HTR-8/SVneo (cell line): ENCODE measurements at regions not wholly inside any gene's neighbourhood (a gene's known extent, or its start where the extent isn't known, plus 50 kb on each side); places are given as distances from the start of the nearest gene placed in this dataset.

Experiments
- DNase-seq: peaks from one replicate; pipeline ENCODE4 v3.0.0; 2011; ENCODE audit warnings: low spot score, mixed read lengths; ENCODE audit not compliant: insufficient read length
- FAIRE-seq: peaks from 2 replicates; lab custom pipeline; 2011; peaks lifted over from hg19 to GRCh38; lab: Jason Lieb, UNC

GRCh38 chr1:34582356-34582755 lies 172.5 kb upstream of the GJB5 start:
- FAIRE-seq (no peak), DNase-seq (no peak)

GRCh38 chr1:34587761-34588160 lies 167.1 kb upstream of the GJB5 start:
- FAIRE-seq (no peak), DNase-seq (no peak)

- DNase-seq (no peak), FAIRE-seq (no peak)
Observed at GRCh38 chr1:34590211-34590623, 164.6 kb upstream of the GJB5 start.

GRCh38 chr1:34591751-34592629 lies 162.9 kb upstream of the GJB5 start:
- no peak for FAIRE-seq

GRCh38 chr1:34597877-34598514 lies 156.9 kb upstream of the GJB5 start:
- peak; percentile 71 for DNase-seq
- FAIRE-seq, result no peak

More at GRCh38 chr1:34591751-34592629, 162.9 kb upstream of the GJB5 start:
- no peak for DNase-seq

- FAIRE-seq (no peak), DNase-seq (no peak)
Observed at GRCh38 chr1:34602907-34603306, 151.9 kb upstream of the GJB5 start.

GRCh38 chr1:34603594-34603993 lies 151.3 kb upstream of the GJB5 start:
- no peak for DNase-seq
- FAIRE-seq, result no peak

GRCh38 chr1:34606504-34606903 lies 148.3 kb upstream of the GJB5 start:
- no peak for DNase-seq
- FAIRE-seq, result no peak

GRCh38 chr1:34610063-34610462 lies 144.8 kb upstream of the GJB5 start:
- FAIRE-seq (no peak), DNase-seq (no peak)

- FAIRE-seq (no peak), DNase-seq (no peak)
Observed at GRCh38 chr1:34611571-34611970, 143.3 kb upstream of the GJB5 start.

GRCh38 chr1:34612091-34612827 lies 142.6 kb upstream of the GJB5 start:
- DNase-seq (no peak), FAIRE-seq (no peak)

- DNase-seq (no peak), FAIRE-seq (no peak)
Observed at GRCh38 chr1:34617321-34618118, 137.3 kb upstream of the GJB5 start.

GRCh38 chr1:34618381-34618780 lies 136.5 kb upstream of the GJB5 start:
- FAIRE-seq (no peak), DNase-seq (no peak)

GRCh38 chr1:34619256-34619655 lies 135.6 kb upstream of the GJB5 start:
- no peak for FAIRE-seq
- no peak for DNase-seq

GRCh38 chr1:34621916-34622315 lies 132.9 kb upstream of the GJB5 start:
- FAIRE-seq (no peak), DNase-seq (no peak)

GRCh38 chr1:34625521-34626015 lies 129.3 kb upstream of the GJB5 start:
- FAIRE-seq, result no peak

GRCh38 chr1:34627465-34628240 lies 127.2 kb upstream of the GJB5 start:
- no peak for DNase-seq
- FAIRE-seq, result no peak

More at GRCh38 chr1:34625521-34626015, 129.3 kb upstream of the GJB5 start:
- no peak for DNase-seq

- FAIRE-seq, result no peak
- DNase-seq, result no peak
Observed at GRCh38 chr1:34631126-34631525, 123.7 kb upstream of the GJB5 start.

GRCh38 chr1:34639701-34640100 lies 115.1 kb upstream of the GJB5 start:
- FAIRE-seq (no peak), DNase-seq (no peak)
